OCI-LY1 (cell line): ENCODE measurements at regions not wholly inside any gene's neighbourhood (a gene's known extent, or its start where the extent isn't known, plus 50 kb on each side); places are given as distances from the start of the nearest gene placed in this dataset.
"Not testable (repeated sequence)": the region's sequence is repeated elsewhere in the genome, so short reads cannot be mapped to it uniquely, and the experiment has no call there.

ENCODE experiments used
- H2AFZ ChIP-seq: fragments of 200-600 bp; sonication (generic), shearing (Covaris generic); 2 replicates; pipeline ENCODE4 v1.6.0; 2014; ENCODE audit warnings: antibody characterized with exemption, mild to moderate bottlenecking, low read length
- H3F3A ChIP-seq: fragments of 200-600 bp; sonication (generic), shearing (Covaris generic); 2 replicates; pipeline ENCODE4 v1.6.0; 2014; ENCODE audit warnings: mild to moderate bottlenecking, antibody characterized with exemption, low read length, moderate library complexity; ENCODE audit not compliant: insufficient read depth
- H3K27ac ChIP-seq: fragments of 200-600 bp; sonication (generic); 2 replicates; pipeline ENCODE4 v1.5.1; 2014; ENCODE audit warnings: low read length, mixed run types, mild to moderate bottlenecking, low read depth; ENCODE audit not compliant: poor library complexity, severe bottlenecking
- H3K27me3 ChIP-seq: fragments of 200-600 bp; sonication (generic); 2 replicates; pipeline ENCODE4 v1.6.0; 2014; ENCODE audit warnings: antibody characterized with exemption, mild to moderate bottlenecking, low read length, moderate library complexity; ENCODE audit not compliant: insufficient read depth
- H3K36me3 ChIP-seq: fragments of 200-600 bp; sonication (generic); 2 replicates; pipeline ENCODE4 v1.6.1; 2014; ENCODE audit warnings: mild to moderate bottlenecking, antibody characterized with exemption, low read length, moderate library complexity, mixed read lengths; ENCODE audit not compliant: insufficient read depth
- H3K4me1 ChIP-seq: fragments of 200-600 bp; sonication (generic); 2 replicates; pipeline ENCODE4 v1.5.1; 2014; ENCODE audit warnings: mild to moderate bottlenecking, low read length, moderate library complexity; ENCODE audit not compliant: insufficient read depth, severe bottlenecking
- H3K4me2 ChIP-seq: fragments of 200-600 bp; sonication (generic), shearing (Covaris generic); 2 replicates; pipeline ENCODE4 v1.6.1; 2014; ENCODE audit warnings: low read length
- H3K4me3 ChIP-seq: fragments of 200-600 bp; sonication (generic); 2 replicates; pipeline ENCODE4 v1.5.1; 2014; ENCODE audit warnings: low read length, low read depth, mild to moderate bottlenecking, mixed read lengths; ENCODE audit not compliant: poor library complexity, severe bottlenecking
- H3K79me2 ChIP-seq: fragments of 200-600 bp; shearing (Covaris generic); 2 replicates; pipeline ENCODE4 v1.6.1; 2016; ENCODE audit warnings: mixed run types, low read length, mixed read lengths; ENCODE audit not compliant: insufficient read depth
- H3K9ac ChIP-seq: fragments of 200-600 bp; sonication (generic), shearing (Covaris generic); 2 replicates; pipeline ENCODE4 v1.6.1; 2014; ENCODE audit warnings: mild to moderate bottlenecking, low read length, mixed read lengths
- H3K9me2 ChIP-seq: fragments of 200-600 bp; sonication (generic), shearing (Covaris generic); 2 replicates; pipeline ENCODE4 v1.6.1; 2014; ENCODE audit warnings: low read depth, mild to moderate bottlenecking, low read length, mixed read lengths
- H3K9me3 ChIP-seq: fragments of 200-600 bp; shearing (Covaris generic); 2 replicates; pipeline ENCODE4 v1.6.1; 2014; ENCODE audit warnings: low read length, mixed read lengths
- H4K20me1 ChIP-seq: fragments of 200-600 bp; sonication (generic), shearing (Covaris generic); 2 replicates; pipeline ENCODE4 v1.6.0; 2016; ENCODE audit warnings: mild to moderate bottlenecking, low read length; ENCODE audit not compliant: insufficient read depth

- not testable (repeated sequence) for H2AFZ ChIP-seq, H3K4me3 ChIP-seq, H3F3A ChIP-seq
Observed at GRCh38 chr4:131742536-131743205, 1406.4 kb upstream of the PCDH10 start.

GRCh38 chr4:131743348-131743747 is 1405.7 kb upstream of the PCDH10 start:
- not testable (repeated sequence) for H3K79me2 ChIP-seq, H3K4me2 ChIP-seq, H3K4me1 ChIP-seq, H3F3A ChIP-seq, H3K9ac ChIP-seq, H3K27me3 ChIP-seq, H3K36me3 ChIP-seq, H3K4me3 ChIP-seq, H4K20me1 ChIP-seq, H2AFZ ChIP-seq, H3K9me3 ChIP-seq, H3K27ac ChIP-seq, H3K9me2 ChIP-seq

More at GRCh38 chr4:131742536-131743205, 1406.4 kb upstream of the PCDH10 start:
- not testable (repeated sequence) for H3K27me3 ChIP-seq, H3K9me3 ChIP-seq, H3K36me3 ChIP-seq, H3K9ac ChIP-seq, H3K27ac ChIP-seq, H3K4me2 ChIP-seq, H4K20me1 ChIP-seq, H3K4me1 ChIP-seq, H3K9me2 ChIP-seq, H3K79me2 ChIP-seq

GRCh38 chr4:131747203-131747602 is 1401.9 kb upstream of the PCDH10 start:
- not testable (repeated sequence) for H3K27ac ChIP-seq, H3K27me3 ChIP-seq, H3K9me2 ChIP-seq, H3K4me3 ChIP-seq, H3K9ac ChIP-seq, H4K20me1 ChIP-seq, H3K36me3 ChIP-seq, H3K79me2 ChIP-seq, H3F3A ChIP-seq, H3K4me1 ChIP-seq, H3K9me3 ChIP-seq, H2AFZ ChIP-seq, H3K4me2 ChIP-seq

GRCh38 chr4:131749224-131749623 is 1399.9 kb upstream of the PCDH10 start:
- not testable (repeated sequence) for H3K27ac ChIP-seq, H3K9ac ChIP-seq, H3F3A ChIP-seq, H3K9me2 ChIP-seq, H3K9me3 ChIP-seq, H4K20me1 ChIP-seq, H3K27me3 ChIP-seq, H3K36me3 ChIP-seq, H3K4me3 ChIP-seq, H2AFZ ChIP-seq, H3K4me1 ChIP-seq, H3K79me2 ChIP-seq, H3K4me2 ChIP-seq

GRCh38 chr4:131750006-131750405 is 1399.1 kb upstream of the PCDH10 start:
- not testable (repeated sequence) for H3K9ac ChIP-seq, H3K4me3 ChIP-seq, H3K9me2 ChIP-seq, H4K20me1 ChIP-seq, H3K4me2 ChIP-seq, H3K27ac ChIP-seq, H3K27me3 ChIP-seq, H3K79me2 ChIP-seq, H3K9me3 ChIP-seq, H2AFZ ChIP-seq, H3K36me3 ChIP-seq, H3F3A ChIP-seq, H3K4me1 ChIP-seq

GRCh38 chr4:131750469-131750868 is 1398.6 kb upstream of the PCDH10 start:
- H3K4me2 ChIP-seq, H3K9ac ChIP-seq: not testable (repeated sequence)

GRCh38 chr4:131762234-131762633 is 1386.9 kb upstream of the PCDH10 start:
- H4K20me1 ChIP-seq, H3F3A ChIP-seq, H3K9me2 ChIP-seq, H3K4me2 ChIP-seq, H3K4me1 ChIP-seq, H3K4me3 ChIP-seq, H3K36me3 ChIP-seq, H3K79me2 ChIP-seq, H2AFZ ChIP-seq, H3K27me3 ChIP-seq, H3K27ac ChIP-seq, H3K9ac ChIP-seq, H3K9me3 ChIP-seq: not testable (repeated sequence)

More at GRCh38 chr4:131750469-131750868, 1398.6 kb upstream of the PCDH10 start:
- H3K9me2 ChIP-seq, H3K27ac ChIP-seq, H3K27me3 ChIP-seq, H3K36me3 ChIP-seq, H3K9me3 ChIP-seq, H3F3A ChIP-seq, H3K79me2 ChIP-seq, H2AFZ ChIP-seq, H3K4me3 ChIP-seq, H3K4me1 ChIP-seq, H4K20me1 ChIP-seq: not testable (repeated sequence)
